ENCODE measurements at regions not wholly inside any gene's neighbourhood (a gene's known extent, or its start where the extent isn't known, plus 50 kb on each side); places are given as distances from the start of the nearest gene placed in this dataset.

GRCh38 chr4:143036443-143036842 lies 148.3 kb upstream of the USP38 start:
- POLR2A ChIA-PET, result no interaction called here
- no peak for TF ChIP-seq CTCF (IDR thresholded peaks at IDR 0.05; ENCODE audit: control extremely low read depth, extremely low read depth, low read depth, missing control alignments)
- no peak for DNase-seq (ENCODE audit: extremely low spot score)
- CTCF ChIA-PET, result no interaction called here

DNA sequence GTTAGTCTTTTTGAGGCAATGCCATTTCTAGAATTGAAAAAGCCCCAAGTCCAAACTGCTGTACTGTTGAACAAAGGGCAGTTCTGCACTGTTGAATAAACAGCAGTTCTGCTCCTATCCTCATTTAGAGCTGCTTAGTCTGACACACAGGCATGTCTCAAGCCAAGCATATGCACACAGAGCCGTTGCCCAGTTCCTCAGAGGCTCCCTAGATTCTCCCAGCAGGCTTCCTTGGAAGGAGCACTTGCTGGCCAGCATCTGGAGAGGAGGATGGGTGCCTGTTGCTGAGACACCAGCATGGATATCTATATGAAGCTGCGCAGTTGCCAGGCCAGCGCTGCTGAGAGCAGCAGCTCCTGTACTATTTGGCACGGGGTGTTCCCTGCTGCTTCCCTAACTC lies 138.3 kb upstream of the USP38 start:
- CTCF ChIA-PET, result no interaction called here
- TF ChIP-seq CTCF (IDR thresholded peaks at IDR 0.05; ENCODE audit: control extremely low read depth, extremely low read depth, low read depth, missing control alignments), result no peak
- POLR2A ChIA-PET, result no interaction called here
- no peak for DNase-seq (ENCODE audit: extremely low spot score)

GRCh38 chr4:143046906-143047305 lies 137.8 kb upstream of the USP38 start:
- ChIA-PET CTCF (no interaction called here), POLR2A (no interaction called here)
- TF ChIP-seq CTCF (IDR thresholded peaks at IDR 0.05; ENCODE audit: control extremely low read depth, extremely low read depth, low read depth, missing control alignments), result no peak
- no peak for DNase-seq (ENCODE audit: extremely low spot score)

GRCh38 chr4:143054971-143055370 lies 129.7 kb upstream of the USP38 start:
- POLR2A ChIA-PET, result no interaction called here
- no peak for DNase-seq (ENCODE audit: extremely low spot score)
- TF ChIP-seq CTCF (IDR thresholded peaks at IDR 0.05; ENCODE audit: control extremely low read depth, extremely low read depth, low read depth, missing control alignments), result no peak
- CTCF ChIA-PET, result no interaction called here

- no peak for DNase-seq (ENCODE audit: extremely low spot score)
- ChIA-PET CTCF (no interaction called here), POLR2A (no interaction called here)
- TF ChIP-seq CTCF (IDR thresholded peaks at IDR 0.05; ENCODE audit: control extremely low read depth, extremely low read depth, low read depth, missing control alignments), result no peak
Observed at GRCh38 chr4:143055997-143056396, 128.7 kb upstream of the USP38 start.

DNA sequence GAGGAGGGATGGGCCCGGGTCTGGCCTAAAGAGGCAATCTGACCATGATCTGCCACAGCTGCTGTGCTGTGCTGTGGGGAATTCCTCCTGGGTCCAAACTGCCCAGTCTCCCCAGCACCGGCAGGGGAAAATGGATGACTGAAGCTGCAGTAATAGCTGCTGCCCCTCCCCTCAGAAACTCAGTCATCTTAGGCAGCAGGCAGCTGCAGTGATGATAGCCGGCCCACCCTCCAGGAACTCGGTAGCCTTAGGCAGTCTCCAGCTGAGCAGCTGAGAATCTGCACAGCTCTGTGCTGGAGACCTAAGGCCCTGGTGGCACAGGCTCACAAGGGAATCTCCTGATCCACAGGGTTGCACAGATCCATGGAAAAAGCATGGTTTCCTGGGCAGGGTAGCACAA lies 113.4 kb upstream of the USP38 start:
- DNase-seq (ENCODE audit: extremely low spot score), result no peak
- CTCF ChIA-PET, result interaction anchor here (0.8 kb wide), 1 partner anchor 15 kb away, joined by 3 read pairs; no protein-coding TSS in a partner anchor
- TF ChIP-seq CTCF (IDR thresholded peaks at IDR 0.05; ENCODE audit: control extremely low read depth, extremely low read depth, low read depth, missing control alignments), result no peak
- POLR2A ChIA-PET, result no interaction called here

DNA sequence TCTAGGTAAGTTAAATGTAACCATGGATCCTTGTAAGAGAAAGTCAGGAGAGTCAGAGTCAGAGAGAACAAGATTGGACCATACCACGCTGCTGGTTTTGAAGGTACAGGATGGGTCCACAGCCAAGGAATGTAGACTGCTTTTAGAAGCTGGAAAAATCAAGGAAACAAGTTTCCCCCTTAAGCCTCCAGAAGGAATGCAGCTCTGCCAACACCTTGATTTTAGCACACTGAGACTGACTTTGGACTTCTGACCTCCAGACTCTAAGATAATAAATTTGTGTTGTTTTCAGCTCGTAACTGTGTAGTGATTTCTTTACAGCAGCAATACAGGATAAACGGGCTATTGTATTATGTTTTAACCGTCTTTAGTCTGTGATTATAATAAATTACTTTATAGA lies 108.0 kb upstream of the USP38 start:
- POLR2A ChIA-PET, result no interaction called here
- no peak for DNase-seq (ENCODE audit: extremely low spot score)

More for the DNA sequence above, 108.0 kb upstream of the USP38 start:
- CTCF ChIA-PET, result no interaction called here
- TF ChIP-seq CTCF (IDR thresholded peaks at IDR 0.05; ENCODE audit: control extremely low read depth, extremely low read depth, low read depth, missing control alignments), result no peak

Measured in GM10248 (cell line).